Activated CD4-positive, alpha-beta T cell treated with anti-CD3 and anti-CD28 coated beads, Interleukin-2, amount 10 ng/mL, durations not matched to agents 7 days and 5 days (primary cell): ENCODE measurements at regions not wholly inside any gene's neighbourhood (a gene's known extent, or its start where the extent isn't known, plus 50 kb on each side); places are given as distances from the start of the nearest gene placed in this dataset.

Source experiments
- CTCF ChIA-PET: fragments of 350-600 bp; sonication (Branson Sonifier 250); formaldehyde crosslinking; loops from one replicate; lab custom pipeline; 2021; ENCODE audit warnings: antibody characterized with exemption; lab: Charles Lee
- POLR2A ChIA-PET: fragments of 350-600 bp; sonication (Branson Sonifier 250); formaldehyde crosslinking; loops from one replicate; lab custom pipeline; 2021; ENCODE audit warnings: antibody characterized with exemption; lab: Charles Lee
- DNase-seq: peaks from one replicate; pipeline ENCODE4 v3.0.0-alpha.2; 2020
- H3K27ac Mint-ChIP-seq: one replicate; pipeline ENCODE4 v1.8.0; 2021; ENCODE audit warnings: mild to moderate bottlenecking, moderate library complexity, mixed read lengths
- H3K27me3 Mint-ChIP-seq: one replicate; pipeline ENCODE4 v1.8.0; 2021; ENCODE audit warnings: mixed read lengths
- H3K36me3 Mint-ChIP-seq: one replicate; pipeline ENCODE4 v1.8.0; 2021; ENCODE audit warnings: low read depth, mixed read lengths
- H3K4me1 Mint-ChIP-seq: one replicate; pipeline ENCODE4 v1.8.0; 2021; ENCODE audit warnings: mixed read lengths
- H3K4me3 Mint-ChIP-seq: one replicate; pipeline ENCODE4 v1.8.0; 2021; ENCODE audit warnings: mild to moderate bottlenecking, moderate library complexity, mixed read lengths
- H3K9me3 Mint-ChIP-seq: one replicate; pipeline ENCODE4 v1.8.0; 2021; ENCODE audit warnings: mixed read lengths

DNA sequence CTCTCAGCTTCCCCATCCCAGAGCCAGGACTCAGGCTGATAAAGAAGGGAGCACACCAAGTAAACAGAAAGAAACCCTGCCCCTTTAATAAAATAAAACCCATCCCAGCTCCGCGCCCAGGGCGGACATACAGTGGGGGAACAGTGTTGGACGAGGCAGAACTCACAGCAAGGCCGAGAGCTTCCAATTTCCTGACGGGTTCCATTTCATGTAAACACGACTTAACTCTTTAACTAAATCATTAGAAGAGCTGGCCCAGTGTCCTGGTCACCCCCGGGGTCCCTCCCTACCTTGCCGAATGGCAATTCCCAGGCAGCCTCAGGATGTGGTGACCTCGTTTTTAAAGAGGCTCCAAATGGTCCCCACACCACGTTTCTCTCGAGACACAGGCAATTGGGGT lies 340.7 kb downstream of the FOXL1 start:
- POLR2A ChIA-PET, result no interaction called here
- H3K36me3 Mint-ChIP-seq, result no peaks in the 10 kb centered on the region
- H3K9me3 Mint-ChIP-seq, result no peaks in the 10 kb centered on the region
- no peak overlapping the region for H3K4me3 Mint-ChIP-seq
- CTCF ChIA-PET, result no interaction called here
- DNase-seq, result no peak
- H3K27me3 Mint-ChIP-seq, result peaks cover 4% of the 10 kb centered on the region
- H3K27ac Mint-ChIP-seq, result no peak overlapping the region
- H3K4me1 Mint-ChIP-seq, result no peaks in the 10 kb centered on the region

DNA sequence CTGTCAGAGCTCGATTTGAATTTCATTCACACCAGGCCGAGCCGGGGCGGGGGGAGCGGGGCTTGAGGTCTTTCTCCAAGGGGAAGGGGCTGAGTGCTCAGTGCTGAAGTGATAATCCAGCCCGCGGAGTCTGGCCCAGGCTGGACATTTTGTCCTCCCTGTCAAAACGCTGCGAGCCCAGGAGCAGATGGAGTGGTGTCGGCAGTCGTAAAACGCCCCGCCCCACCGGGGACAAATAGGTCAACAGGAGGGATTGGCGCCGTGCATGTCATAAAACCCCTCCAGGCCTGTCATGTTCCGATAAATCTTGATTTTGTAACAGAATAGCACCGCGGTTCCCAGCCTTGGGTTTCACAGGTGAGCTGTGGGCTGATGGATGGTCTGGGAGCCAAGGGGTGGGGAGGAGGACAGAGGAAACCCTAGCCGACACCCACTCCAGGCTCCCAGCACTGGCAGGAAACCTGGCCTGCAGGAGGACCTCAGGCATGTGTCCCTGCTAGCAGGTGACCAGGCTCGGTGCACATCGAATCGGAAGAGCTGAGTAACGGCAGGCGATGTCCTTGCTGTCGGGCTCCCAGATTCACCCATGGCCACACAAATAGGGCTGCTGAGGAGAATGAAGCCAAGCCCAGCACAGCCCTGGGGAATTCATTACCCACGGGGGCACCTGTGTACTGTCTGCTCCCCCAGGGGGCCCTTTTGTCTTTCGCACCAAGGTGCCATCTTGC lies 341.4 kb downstream of the FOXL1 start:
- H3K9me3 Mint-ChIP-seq, result no peaks in the 10 kb centered on the region
- no peaks in the 10 kb centered on the region for H3K4me1 Mint-ChIP-seq
- no peak overlapping the region for H3K4me3 Mint-ChIP-seq
- POLR2A ChIA-PET, result no interaction called here
- no peak overlapping the region for H3K27ac Mint-ChIP-seq
- H3K27me3 Mint-ChIP-seq, result peaks cover 8% of the 10 kb centered on the region
- CTCF ChIA-PET, result no interaction called here
- no peak for DNase-seq
- H3K36me3 Mint-ChIP-seq, result no peaks in the 10 kb centered on the region

DNA sequence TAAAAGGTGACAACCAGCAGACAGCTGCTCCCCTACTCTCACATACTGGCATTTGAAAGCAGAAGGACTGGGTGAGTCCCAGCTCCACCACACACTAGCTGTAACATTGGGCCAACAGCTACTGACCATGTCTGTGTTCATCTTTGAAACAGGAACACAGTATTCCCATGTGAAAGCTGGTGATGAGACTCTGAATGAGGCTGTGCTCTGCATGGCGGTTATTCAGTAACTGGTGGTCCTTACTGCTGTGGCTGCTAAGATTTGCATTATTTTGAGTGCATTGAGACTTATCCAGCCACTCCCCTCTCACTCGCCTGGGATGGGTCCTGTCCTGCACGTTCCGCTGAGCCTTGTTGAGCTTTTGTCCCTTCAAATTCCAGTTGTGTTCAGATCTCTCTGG lies 342.9 kb downstream of the FOXL1 start:
- H3K9me3 Mint-ChIP-seq, result no peaks in the 10 kb centered on the region
- POLR2A ChIA-PET, result no interaction called here
- H3K4me1 Mint-ChIP-seq, result no peaks in the 10 kb centered on the region
- no peaks in the 10 kb centered on the region for H3K36me3 Mint-ChIP-seq
- no peak overlapping the region for H3K27ac Mint-ChIP-seq
- DNase-seq, result no peak
- H3K4me3 Mint-ChIP-seq, result no peak overlapping the region
- CTCF ChIA-PET, result no interaction called here
- H3K27me3 Mint-ChIP-seq, result peaks cover 22% of the 10 kb centered on the region

DNA sequence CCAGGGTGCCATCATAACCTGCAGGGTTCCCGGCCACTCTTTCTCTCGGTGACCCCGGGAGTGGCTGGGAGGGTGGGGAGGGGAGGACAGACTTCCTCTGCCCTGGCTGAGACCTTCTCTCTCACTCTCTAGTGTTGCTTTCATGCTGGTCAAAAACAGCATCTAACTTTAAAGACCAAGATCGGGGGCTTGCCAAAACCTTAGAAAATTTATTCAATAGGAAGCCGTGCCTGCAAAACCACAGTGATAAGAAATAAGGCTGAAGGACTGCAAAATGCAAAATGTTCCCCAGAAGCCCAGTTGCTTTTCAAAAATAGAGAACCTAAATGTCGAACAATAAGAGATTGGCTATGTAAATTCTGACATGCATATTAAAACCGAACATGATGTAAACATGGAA lies 344.0 kb downstream of the FOXL1 start:
- Mint-ChIP-seq H3K27me3 (peaks cover 23% of the 10 kb centered on the region), H3K4me3 (no peak overlapping the region)
- POLR2A ChIA-PET, result no interaction called here

DNA sequence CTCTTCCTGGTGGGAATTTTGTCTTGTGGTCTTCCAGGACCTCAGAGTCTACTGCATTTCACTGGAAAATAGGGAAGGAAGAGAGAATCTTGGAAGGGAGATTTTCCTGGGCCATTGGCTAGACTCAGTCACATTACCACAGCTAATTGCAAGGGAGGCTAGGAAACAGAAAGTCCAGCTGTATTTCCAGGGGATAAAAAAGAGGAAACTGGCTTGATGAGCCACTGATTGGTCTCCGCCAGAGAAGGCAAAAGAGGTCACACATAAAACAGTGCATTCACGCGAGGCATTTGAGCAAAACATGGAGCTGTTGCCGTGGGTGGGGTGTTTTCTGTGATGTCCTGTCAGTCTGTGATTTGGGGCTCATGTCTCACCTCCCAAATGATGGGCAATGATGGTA lies 345.3 kb downstream of the FOXL1 start:
- peaks cover 34% of the 10 kb centered on the region for H3K27me3 Mint-ChIP-seq
- no peaks in the 10 kb centered on the region for H3K4me1 Mint-ChIP-seq
- DNase-seq, result no peak
- H3K9me3 Mint-ChIP-seq, result no peaks in the 10 kb centered on the region
- no peaks in the 10 kb centered on the region for H3K36me3 Mint-ChIP-seq
- CTCF ChIA-PET, result interaction anchor here (0.6 kb wide), 1 partner anchor 160 kb away, joined by 4 read pairs; no protein-coding TSS in a partner anchor
- POLR2A ChIA-PET, result no interaction called here
- H3K27ac Mint-ChIP-seq, result no peak overlapping the region
- H3K4me3 Mint-ChIP-seq, result no peak overlapping the region

More for the DNA sequence above, 344.0 kb downstream of the FOXL1 start:
- CTCF ChIA-PET, result no interaction called here
- Mint-ChIP-seq H3K9me3 (no peaks in the 10 kb centered on the region), H3K36me3 (no peaks in the 10 kb centered on the region), H3K4me1 (no peaks in the 10 kb centered on the region), H3K27ac (no peak overlapping the region)
- DNase-seq, result no peak

DNA sequence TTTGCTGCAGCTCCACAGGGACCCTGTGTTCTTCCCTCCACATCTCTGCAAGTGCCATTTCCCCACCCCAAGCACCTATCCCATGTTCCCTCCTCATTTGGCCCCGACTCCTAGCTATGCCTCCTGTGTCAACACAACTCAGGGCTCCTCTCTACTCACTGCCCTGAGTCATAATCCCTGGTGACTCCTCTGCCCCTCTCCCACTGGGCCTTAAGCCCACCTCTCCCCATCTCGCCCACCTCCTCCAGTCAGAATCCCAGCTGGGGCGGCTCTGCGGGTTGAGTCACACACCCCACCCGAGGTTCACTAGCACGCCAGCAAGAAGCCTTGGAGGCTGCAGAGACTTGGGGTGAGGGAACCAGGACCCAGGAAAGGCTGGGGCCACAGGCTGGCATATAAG lies 346.2 kb downstream of the FOXL1 start:
- H3K4me3 Mint-ChIP-seq, result no peak overlapping the region
- CTCF ChIA-PET, result no interaction called here
- POLR2A ChIA-PET, result no interaction called here
- H3K9me3 Mint-ChIP-seq, result no peaks in the 10 kb centered on the region
- no peak for DNase-seq
- H3K4me1 Mint-ChIP-seq, result no peaks in the 10 kb centered on the region
- no peaks in the 10 kb centered on the region for H3K36me3 Mint-ChIP-seq
- peaks cover 42% of the 10 kb centered on the region for H3K27me3 Mint-ChIP-seq
- H3K27ac Mint-ChIP-seq, result no peak overlapping the region

DNA sequence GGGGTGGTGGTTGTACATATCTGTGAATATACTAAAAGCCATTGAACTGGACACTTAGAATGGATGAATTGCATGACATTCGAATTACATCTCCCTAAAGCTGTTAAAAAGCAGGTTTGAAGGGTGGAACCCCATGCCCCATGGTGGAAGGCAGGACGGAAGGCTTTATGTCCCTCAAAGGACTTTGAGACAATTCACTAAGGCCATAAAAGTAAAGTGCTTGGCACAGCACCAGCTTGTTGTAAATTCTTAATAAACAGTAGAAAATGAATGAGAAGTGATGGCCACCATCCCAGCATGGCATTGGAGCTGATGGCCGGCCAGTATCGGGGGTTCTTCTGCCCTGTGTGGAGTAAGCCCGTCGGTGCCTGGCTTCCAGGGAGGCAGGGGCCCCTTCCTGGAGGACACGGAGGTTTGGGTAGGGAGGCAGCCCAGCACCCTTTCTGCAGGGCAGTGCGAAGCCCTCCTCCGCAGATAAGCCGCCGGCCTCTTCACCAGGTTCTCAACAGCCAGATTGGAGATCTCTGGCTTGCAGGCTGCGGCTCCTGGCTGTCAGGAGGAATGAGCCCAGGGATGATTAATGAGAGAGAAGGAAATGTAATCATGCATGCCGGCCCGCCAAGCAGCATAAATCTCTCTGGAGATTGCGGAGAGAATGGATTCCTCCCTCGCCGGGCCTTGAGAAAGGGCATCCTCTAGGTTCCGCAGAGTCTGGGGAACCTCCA lies 346.9 kb downstream of the FOXL1 start:
- DNase-seq, result no peak
- CTCF ChIA-PET, result no interaction called here
- no peaks in the 10 kb centered on the region for H3K9me3 Mint-ChIP-seq
- no peak overlapping the region for H3K27ac Mint-ChIP-seq
- H3K27me3 Mint-ChIP-seq, result peaks cover 48% of the 10 kb centered on the region
- POLR2A ChIA-PET, result no interaction called here
- no peaks in the 10 kb centered on the region for H3K36me3 Mint-ChIP-seq
- no peak overlapping the region for H3K4me3 Mint-ChIP-seq
- no peaks in the 10 kb centered on the region for H3K4me1 Mint-ChIP-seq

DNA sequence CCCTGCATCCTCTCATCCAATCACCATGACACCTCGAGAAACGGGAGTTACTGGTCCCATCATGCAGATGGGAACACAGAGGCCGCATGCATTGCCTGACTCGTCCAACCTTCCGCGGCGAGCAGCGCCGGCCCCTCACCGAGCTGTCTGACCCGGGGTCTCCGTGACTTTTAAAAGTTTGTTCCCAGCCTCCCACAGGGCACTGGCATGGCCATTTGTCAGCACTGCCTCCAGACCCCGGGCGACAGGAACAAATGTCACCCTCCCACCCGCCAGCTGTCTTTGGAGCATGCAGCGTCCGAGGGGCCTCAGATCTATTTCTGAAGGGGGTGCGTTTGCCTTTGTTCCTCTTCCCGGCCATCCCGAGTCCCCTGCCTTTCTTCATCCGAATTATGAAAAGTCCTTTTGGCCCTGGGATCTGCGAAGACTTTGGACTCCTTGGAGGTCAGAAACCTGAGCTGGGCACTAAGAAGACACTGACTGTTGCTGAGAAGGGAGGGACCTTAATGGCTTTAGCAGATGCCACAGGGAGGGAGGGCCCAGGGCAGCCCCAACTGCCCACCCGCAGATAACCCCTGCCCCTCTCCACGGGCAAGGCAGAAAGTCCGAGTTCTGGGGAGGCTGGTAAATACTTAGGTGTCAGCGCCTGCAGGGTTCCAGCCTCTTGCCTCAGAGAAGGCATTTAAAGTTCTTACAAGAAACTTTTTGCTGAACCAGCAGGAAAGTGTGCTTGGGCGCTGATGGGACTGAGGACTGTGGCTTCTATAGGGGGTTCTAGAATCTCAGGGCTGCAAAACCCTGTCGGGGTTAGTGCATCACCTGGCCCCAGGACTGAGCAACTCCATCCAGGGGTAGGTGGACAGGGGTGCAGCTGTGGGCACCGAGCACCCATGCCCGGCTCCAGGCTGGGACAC lies 348.1 kb downstream of the FOXL1 start:
- CTCF ChIA-PET, result no interaction called here
- DNase-seq, result no peak
- peaks cover 52% of the 10 kb centered on the region for H3K27me3 Mint-ChIP-seq
- POLR2A ChIA-PET, result no interaction called here
- H3K4me1 Mint-ChIP-seq, result no peaks in the 10 kb centered on the region
- no peak overlapping the region for H3K27ac Mint-ChIP-seq
- no peaks in the 10 kb centered on the region for H3K36me3 Mint-ChIP-seq
- H3K9me3 Mint-ChIP-seq, result no peaks in the 10 kb centered on the region
- no peak overlapping the region for H3K4me3 Mint-ChIP-seq

DNA sequence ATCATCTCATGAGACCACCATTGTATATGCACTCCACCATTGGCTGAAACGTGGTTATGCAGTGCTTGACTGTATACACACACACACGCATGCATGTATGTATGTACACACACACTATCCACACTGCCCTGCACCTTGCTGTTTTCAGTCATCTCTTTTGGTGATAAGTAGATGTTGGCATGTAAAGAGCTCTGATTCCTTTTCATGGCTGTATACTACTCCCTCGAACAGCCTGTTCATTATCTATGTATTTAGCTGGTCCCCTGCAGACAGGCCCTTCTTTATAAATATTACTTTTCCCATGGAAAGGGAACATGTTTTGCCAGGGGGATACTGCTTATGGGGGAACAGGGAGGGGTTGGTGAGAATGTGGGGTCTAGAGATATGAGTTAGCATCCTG lies 349.4 kb downstream of the FOXL1 start:
- ChIA-PET POLR2A (no interaction called here), CTCF (no interaction called here)
- Mint-ChIP-seq H3K27ac (no peak overlapping the region), H3K36me3 (no peaks in the 10 kb centered on the region), H3K27me3 (peaks cover 52% of the 10 kb centered on the region), H3K4me3 (no peak overlapping the region), H3K9me3 (no peaks in the 10 kb centered on the region), H3K4me1 (no peaks in the 10 kb centered on the region)
- DNase-seq, result no peak

DNA sequence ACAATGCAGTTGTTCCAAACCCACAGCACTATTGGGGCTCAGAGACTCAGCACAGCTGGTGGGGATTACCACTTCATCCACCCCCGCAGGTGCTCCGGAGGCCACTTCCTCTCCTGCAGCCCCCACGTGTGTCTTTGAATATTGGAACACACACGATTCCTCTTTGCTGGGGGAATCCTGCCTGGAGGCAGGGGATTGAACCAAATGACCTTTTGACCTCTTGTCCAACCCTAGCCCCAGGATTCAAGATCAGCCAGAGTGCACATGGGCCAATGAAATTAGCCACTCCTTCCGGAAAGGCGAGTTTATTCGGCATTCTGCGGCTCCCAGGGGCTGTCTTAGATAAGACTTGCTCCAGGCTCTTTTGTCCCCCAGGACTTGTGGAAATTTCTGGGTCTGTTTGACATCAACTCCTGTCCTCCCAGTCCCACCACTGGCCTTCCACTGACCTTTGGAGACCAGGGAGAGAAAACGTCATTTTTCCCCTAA lies 350.2 kb downstream of the FOXL1 start:
- POLR2A ChIA-PET, result no interaction called here
- H3K4me3 Mint-ChIP-seq, result no peak overlapping the region
- no peaks in the 10 kb centered on the region for H3K36me3 Mint-ChIP-seq
- H3K27ac Mint-ChIP-seq, result no peak overlapping the region
- H3K9me3 Mint-ChIP-seq, result no peaks in the 10 kb centered on the region
- no peak for DNase-seq
- CTCF ChIA-PET, result no interaction called here
- H3K4me1 Mint-ChIP-seq, result no peaks in the 10 kb centered on the region
- peaks cover 50% of the 10 kb centered on the region for H3K27me3 Mint-ChIP-seq

DNA sequence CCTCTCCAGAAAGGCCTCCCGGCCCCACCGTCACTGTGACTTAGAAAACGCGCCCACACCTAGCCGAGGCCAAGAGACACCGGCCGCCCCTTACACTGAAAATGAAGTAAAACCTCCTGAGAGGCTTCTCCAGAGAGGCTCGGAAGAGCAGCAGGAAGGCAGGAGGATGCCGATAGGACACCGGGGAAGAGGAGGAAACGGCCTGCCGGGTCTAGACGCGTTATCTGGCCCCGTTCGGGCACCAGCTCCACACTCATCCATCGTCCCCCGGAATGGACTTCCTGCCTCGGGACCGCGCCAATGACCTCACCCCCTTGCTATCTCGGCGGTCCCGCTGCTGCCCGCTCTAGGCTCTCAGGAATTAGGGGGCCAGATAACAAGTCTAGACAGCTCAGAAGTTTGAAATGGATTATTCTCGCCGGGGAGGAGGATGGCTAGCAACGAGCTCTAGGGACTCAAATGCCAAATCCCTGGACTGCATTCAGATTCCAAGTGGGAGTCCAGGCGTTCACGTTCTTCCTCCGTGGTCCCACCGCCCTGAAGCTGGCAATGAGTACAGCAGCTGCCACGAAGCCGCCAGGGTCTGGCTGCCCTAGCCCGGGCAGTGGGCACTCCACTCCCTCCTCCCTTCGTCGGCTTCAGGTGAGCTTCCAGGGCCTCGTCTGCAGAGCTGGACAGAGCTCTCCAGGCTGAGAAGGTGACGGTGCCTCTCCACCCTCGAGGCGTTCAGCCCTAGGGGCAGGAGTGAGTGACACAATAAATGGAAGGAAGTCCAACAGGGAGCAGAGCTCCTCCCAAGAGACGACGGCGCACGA lies 350.9 kb downstream of the FOXL1 start:
- Mint-ChIP-seq H3K4me3 (no peak overlapping the region), H3K27me3 (peaks cover 48% of the 10 kb centered on the region), H3K36me3 (no peaks in the 10 kb centered on the region), H3K4me1 (no peaks in the 10 kb centered on the region), H3K27ac (no peak overlapping the region), H3K9me3 (no peaks in the 10 kb centered on the region)
- DNase-seq, result no peak
- CTCF ChIA-PET, result no interaction called here
- POLR2A ChIA-PET, result no interaction called here

DNA sequence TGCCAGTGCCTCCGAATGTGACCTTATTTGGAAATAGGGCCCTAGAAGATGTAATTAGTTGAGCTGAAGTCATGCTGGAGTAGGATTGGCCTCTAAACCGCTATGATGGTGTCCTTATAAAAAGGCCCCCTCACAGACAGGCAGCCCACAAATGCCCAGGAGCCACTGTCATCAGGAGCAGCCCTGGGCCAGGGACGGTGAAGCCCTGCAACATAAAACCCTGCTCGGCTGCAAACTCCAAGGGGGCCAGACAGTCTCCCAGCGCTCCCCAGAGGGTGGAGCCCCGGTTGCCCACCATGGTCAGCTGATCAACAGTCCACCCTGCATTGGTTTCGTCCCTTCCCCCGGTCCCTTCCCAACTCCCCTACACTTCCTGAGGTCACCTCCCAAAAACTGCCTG lies 351.7 kb downstream of the FOXL1 start:
- H3K27me3 Mint-ChIP-seq, result peaks cover 45% of the 10 kb centered on the region
- H3K9me3 Mint-ChIP-seq, result no peaks in the 10 kb centered on the region
- ChIA-PET CTCF (no interaction called here), POLR2A (no interaction called here)
- no peak for DNase-seq
- no peaks in the 10 kb centered on the region for H3K36me3 Mint-ChIP-seq
- no peak overlapping the region for H3K4me3 Mint-ChIP-seq
- H3K27ac Mint-ChIP-seq, result no peak overlapping the region
- no peaks in the 10 kb centered on the region for H3K4me1 Mint-ChIP-seq
